ENCODE measurements at regions not wholly inside any gene's neighbourhood (a gene's known extent, or its start where the extent isn't known, plus 50 kb on each side); places are given as distances from the start of the nearest gene placed in this dataset.

DNA sequence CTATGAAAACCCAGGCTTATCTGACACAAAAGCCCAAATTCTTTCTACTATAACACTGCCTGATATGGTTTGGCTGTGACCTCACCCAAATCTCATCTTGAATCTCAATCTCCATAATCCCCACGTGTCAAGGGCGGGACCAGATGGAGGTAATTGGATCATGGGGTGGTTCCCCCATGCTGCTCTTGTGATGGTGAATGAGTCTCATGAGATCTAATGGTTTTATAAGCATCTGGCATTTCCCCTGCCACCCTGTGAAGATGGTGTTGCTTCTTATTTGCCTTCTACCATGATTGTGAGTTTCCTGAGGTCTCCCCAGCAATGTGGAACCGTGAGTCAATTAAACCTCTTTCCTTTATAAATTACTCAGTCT, 123.3 kb upstream of the USP24 start:
- DNase-seq (ENCODE audit: low read depth in 2 of 2), result no peak

DNA sequence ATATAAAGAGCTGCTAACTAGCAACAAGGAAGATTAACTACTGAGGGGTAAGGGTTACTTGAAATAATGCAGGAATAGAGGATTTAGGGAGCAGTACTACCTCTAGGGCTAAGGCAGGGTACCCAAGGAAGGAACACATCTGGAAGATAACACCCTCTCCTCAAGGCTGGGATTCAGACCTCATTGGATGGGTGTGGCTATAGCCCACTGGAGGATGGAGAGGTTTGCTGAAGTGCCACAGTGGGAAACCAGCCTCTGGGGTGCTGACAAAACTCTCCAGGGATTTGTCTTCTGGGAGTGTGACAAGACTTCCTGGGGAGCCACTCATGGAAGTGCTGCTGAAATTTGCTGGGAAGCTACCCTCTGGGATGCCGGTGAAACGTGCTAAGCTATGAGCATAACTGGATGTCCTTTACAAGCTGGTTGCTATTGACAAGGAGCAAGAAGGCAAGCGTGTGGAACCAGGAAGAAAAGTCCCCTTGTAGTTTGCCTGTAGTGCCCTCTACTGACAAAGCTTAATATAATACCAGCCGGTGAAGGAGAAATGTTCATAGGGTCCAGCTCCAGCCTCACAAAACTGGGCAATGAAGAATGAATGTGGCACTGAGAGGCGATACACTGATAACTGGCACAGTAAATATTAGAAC, 122.8 kb upstream of the USP24 start:
- DNase-seq (ENCODE audit: low read depth in 2 of 2), result no peak

DNA sequence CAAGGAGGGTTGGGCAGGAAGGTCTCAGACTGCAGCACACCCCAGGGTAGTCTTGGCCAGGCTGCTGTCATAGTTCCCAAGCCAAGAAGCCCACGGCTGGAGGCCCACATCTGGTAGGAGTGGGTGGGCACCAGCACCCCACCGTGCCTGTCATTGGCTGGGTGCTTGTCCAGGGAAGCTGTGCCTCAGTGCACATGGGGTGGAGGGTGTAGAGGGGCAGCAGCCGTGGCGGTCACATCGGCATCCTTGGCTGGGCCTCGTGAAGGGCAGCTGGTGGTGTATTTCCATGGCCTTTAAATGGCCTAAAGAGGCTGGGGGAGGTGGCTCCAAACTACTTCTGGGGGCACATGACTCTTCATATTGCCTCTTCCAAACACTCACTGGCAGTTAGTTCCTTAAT, 119.6 kb upstream of the USP24 start:
- DNase-seq (ENCODE audit: low read depth in 2 of 2), result no peak

DNA sequence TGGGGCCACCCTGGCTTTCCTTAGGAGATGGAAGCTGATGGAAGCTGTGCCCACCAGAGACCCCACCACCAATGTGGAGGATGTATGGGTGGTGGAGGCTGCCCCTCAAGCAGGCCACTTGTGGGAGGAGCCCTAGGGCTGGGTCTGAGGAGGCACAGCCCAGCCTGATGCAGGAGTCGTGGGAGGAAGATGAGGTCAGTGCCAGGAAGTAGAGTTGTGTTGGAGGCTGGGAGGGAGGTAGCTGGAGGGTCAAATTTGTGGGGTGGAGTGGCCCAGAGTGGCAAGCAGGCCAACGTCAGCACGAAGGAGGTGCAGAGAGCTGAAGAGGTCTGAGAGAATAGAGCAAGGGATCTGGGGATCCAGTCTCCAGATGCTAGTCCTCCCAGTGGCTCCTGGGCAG, 119.0 kb upstream of the USP24 start:
- no peak for DNase-seq (ENCODE audit: low read depth in 2 of 2)

DNA sequence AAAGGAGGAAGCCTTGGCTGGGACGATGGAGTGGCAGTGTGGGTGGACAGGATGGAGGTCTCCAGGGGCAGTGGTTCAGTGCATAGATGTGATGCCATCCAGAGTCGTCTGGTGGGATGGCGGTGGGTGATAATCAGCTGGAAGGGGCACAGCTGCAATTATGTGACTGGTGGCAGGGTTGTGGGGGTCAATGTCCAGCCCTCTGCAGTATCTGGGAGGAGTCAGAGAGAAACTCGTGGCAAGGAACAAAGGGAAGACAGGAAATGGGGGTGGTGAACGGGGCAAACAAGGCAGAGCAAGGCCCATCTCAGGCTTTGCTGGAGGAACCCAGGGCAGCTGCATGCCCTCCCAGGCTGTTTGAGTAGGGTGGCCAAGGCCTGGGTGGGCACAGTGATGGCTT, 118.3 kb upstream of the USP24 start:
- no peak for DNase-seq (ENCODE audit: low read depth in 2 of 2)

DNA sequence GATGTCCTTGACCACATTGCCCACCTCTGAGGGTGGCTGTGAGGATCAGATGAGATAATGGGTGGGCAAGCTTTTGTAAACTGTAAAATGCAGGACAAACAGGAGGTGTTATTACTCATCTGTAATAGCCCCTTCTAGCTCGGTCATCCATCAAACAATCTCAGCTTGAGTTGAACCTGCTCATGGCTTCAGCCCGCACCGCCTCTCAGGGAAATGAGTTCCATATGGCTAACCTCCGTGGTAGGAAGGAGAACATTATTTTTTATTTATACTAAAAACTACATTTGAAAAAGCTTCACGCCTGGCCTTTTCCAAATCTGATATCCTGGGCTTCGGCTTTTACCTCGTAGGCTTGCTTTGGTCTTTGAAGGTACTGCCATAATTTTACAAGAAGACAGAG, 116.2 kb upstream of the USP24 start:
- no peak for DNase-seq (ENCODE audit: low read depth in 2 of 2)

DNA sequence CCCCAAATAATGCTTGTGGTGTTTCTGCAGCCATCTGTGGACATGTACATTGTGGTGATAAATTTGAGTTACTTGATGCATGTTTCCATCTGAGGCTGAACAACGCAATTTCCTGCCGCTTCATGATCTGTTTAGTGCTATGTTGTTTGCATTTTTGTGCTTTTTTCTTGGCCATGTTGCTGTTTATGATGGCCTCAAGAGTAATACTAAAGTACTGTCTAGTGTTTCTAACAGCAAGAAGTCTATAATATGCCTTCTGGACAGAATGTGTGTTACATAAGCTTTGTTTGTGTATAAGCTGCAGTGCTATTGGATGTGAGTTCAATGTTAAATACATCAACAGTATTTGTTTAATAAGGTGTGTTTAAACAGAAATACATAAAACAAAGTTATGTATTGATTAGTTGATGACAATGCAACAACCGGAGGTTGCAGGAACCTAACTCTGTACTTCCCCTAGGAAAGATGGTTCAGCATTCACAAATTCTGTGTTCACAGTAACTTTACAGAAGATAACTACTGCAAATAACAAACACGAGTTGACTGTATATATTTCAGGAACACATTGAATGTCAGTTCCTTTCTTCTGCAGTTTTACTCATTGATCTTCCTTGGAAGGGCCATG, 114.8 kb upstream of the USP24 start:
- DNase-seq (ENCODE audit: low read depth in 2 of 2), result no peak

DNA sequence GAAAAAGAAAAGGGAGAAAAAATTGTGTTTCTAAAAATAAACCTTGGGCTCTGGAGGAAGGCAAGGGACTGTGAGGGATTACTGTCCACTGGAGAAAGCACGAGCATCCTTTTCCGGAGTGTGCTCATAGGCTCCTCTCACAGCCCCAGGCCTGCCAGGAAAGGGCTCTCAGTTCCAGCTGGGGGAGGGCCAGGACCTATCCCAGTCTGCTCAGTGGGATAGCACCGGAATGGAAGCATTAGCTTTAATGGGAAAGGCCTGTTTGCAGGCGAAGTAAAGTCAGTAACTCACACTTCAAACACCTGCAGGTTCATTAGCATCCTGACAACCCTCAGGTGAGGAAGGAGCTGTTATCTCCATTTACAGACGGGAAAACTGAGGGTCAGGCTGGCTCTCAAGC, 113.9 kb upstream of the USP24 start:
- no peak for DNase-seq (ENCODE audit: low read depth in 2 of 2)

DNA sequence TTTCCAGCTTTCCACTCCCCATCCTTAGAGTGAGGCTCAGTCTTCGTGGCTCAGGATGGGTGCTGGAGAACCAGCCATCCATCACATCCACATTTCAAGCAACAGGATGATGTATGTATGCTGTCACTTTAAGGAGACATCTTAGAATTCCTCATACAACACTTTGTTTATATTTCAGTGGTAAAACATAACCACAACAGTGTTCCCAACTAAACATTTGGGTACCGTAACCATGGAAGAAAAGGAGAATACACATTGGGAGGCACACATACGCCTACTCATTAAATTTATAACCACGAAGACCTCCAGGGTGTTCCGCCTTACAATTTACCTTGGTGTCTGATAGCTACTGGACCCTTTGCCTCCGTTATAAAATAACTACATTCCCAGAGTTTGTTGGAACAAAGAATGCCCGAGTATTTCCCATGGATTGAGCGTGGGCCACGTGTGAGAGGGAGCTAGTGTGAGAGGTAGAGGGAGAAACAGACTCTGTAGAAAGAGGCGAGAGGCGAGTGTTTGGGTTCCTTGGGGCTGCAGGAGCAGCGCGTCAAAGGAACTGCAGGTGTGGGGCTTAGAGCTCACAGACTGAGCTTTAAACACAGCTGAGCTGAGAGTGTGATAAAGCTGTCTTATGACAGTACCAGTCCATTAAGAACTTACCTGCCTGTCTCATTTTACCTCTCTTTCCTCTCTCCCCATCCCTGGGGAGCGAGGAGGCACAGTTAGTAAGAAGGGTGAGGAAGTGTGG, 111.5 kb upstream of the USP24 start:
- DNase-seq (ENCODE audit: low read depth in 2 of 2), result no peak

DNA sequence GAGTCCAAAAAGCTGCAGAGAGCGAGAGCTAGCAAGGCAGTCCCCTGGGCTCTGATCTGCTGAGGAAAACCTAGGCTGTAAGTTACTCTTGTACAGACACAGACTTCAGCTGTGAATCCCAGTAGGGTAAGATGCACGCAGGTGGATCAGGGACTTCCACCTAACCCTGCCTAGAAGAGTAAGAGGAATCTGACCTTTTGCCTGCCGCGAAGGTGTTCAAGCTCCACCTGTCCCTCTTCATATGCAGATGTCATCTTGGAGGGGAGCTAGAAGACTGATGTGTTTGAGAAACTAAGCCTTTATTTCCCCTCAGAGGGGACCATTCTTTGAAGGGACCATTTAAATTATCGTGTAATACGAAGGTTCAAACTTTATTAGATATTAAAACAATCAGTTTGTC, 108.6 kb upstream of the USP24 start:
- no peak for DNase-seq (ENCODE audit: low read depth in 2 of 2)

DNA sequence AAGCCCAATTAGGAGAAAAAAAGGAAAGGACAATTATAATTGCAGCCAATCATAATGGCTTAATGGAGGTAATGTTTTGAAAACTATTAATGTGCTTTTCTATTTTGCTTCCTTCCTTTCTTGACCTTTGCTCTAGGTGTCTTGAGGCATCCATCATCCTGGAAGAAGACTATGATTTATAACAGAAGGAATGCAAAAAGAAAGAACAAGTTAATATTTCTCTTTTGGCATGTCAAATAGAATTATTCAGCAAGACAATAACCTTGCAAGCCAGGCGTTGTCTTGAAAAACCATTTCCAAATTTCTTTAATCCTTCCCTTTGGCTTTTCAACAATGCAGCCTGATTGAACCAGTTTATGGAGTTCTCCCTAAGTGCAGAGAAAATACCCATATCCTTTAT, 107.7 kb upstream of the USP24 start:
- no peak for DNase-seq (ENCODE audit: low read depth in 2 of 2)

DNA sequence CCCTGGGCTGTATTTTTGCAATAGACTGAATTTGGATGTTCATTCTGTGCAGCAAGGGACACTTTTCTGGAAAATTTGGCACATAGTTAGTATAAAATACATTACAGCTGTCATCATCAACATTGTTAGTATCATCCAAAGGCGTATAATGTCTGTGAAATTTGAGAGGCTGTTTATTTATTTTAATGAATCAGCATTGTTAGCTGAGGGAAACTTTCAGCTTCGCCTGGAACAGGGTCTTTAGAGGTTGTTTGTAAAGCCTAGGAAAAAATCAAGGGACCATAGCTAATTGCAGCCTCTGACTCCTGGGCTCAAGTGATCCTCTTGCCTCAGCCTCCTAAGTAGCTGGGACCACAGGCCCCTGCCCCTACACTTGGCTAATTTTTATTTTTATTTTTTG, 106.8 kb upstream of the USP24 start:
- DNase-seq (ENCODE audit: low read depth in 2 of 2), result no peak

DNA sequence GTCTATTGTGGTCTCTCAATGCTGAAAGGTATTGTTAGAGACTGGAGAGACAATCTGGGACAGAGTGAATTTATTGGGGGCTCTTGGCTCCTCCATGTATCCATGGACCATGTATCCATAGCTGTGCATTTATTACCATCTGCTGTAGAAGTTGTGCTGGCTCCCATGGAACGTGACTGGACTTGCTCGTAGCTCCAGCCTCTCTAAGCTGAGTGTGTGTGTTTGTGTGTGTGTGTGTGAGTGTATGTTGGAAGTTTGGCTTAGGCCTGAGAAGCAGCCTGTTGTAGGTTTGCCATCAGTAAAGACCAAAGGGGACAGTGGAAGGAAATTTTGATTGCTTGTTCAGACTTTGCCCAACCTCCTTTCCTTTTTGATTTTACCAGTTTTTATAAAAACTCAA, 105.7 kb upstream of the USP24 start:
- DNase-seq (ENCODE audit: low read depth in 2 of 2), result no peak

DNA sequence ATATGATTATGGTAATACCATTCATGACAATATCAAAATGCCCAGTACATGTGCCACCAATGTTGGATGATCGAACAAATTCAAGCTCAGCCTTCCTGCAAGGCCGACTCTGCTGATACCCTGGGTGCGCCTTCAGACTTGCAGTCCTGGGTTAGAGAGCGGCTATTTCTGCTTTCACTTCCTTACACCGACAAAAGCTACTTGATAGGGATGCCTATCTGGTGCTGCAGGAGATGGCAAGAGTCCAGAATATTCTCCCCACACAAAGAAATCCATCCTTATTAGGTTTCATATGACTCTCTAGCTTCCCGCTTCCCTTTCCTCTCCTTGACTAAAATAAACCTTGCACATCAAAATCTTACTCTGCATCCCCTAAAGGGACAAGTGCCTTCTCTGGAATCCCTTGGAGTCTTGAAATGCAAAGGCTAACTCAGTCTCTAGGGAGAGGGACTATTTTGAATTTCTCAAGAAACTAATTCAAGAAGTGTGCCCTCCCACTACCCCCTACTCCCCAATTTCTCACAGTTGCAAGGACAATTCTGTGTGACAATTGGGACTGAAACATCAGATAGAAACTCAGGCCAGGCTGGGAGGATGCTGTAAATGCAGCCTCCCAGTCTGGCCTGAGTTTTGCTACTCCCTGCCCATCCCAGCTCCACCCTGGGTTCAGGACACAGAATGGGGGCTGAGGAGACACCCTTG, 103.1 kb upstream of the USP24 start:
- no peak for DNase-seq (ENCODE audit: low read depth in 2 of 2)

DNA sequence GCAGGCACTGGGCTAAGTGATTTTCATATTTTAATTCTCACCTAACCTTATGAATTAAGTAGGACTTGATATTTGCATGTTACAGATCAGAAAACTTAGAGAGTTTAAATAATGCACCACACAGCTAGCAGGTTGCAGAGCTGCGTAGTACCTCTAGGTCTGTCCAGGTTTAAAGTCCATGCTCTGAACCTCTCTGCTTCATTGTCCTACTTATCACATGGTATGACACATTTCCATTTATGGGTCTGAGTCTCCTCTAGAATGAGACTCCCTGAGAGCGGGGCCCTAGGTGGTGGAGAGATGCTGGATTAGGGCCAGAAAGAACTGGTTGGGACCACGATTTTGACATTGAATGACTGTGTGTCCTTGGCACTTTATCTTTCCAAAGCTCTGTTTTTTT, 102.5 kb upstream of the USP24 start:
- DNase-seq (ENCODE audit: low read depth in 2 of 2), result no peak

DNA sequence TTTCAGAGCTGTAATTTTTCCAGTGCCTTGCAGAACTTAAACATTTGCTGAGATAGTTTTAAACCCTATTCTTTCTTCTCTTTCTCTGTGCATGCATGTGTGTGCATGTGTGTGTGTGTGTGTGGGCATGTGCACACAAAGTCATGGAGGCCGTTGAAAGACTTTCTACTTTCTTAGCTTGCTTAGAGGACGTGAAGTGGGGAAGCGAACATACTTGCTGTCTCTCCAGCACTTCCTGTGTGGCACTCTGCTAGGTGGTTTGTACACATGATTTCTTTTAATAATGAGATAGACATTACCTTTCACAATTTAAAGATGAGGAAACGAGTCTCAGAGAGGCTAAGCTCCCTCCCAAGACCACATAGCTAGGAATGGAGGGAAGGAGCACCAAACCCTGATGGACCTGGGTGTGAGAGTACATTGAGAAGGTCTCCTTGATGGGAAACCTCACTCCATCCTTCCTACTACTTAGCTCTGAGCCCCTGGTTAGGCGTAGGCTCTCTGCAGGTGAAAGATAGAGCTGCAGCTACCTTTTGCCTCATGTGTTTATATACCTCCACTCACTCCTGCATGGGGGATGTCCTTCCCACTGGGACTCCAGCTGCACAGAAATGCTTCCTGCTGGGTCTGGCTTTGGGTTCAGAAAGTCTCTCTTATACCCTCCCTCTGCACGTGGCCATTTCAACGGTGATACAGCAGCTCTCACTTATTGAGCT, 101.9 kb upstream of the USP24 start:
- no peak for DNase-seq (ENCODE audit: low read depth in 2 of 2)

DNA sequence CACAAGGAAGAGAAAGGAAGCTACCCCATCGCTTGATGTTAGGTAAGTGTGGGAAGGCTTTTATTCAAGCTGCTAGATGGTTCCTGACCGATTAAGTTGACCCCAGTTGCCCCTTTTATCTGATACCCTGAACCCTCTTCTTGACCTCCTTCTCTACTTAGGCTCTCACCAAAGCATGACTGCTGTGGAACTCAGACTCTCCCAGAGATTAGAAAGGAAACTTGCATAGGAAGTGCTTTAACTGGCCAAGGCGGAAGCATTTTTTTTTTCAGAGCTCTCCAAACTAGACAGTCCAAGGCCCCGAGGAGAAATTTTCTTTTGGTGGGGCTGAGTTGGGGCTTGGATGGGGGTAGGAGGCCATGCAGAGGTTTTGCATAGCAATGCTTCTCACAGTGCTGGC, 101.3 kb upstream of the USP24 start:
- DNase-seq (ENCODE audit: low read depth in 2 of 2), result no peak

DNA sequence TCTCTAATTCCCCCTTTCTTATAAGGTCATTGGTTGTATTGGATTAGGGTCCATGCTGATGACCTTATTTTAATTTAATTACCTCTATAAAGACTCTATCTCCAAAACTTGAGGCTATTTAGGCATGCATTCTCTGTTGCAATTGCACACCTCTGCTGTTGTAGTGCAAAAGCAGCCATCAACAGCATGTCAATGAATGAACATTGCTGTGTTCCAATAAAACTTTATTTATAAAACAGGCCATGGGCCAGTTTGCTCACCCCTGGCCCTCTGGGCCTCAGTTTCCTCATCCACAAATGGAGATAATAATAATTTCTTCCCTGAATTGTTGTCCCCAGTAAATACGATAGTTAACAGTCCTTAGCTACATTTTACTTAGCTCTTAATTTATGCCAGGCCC, 100.4 kb upstream of the USP24 start:
- no peak for DNase-seq (ENCODE audit: low read depth in 2 of 2)

DNA sequence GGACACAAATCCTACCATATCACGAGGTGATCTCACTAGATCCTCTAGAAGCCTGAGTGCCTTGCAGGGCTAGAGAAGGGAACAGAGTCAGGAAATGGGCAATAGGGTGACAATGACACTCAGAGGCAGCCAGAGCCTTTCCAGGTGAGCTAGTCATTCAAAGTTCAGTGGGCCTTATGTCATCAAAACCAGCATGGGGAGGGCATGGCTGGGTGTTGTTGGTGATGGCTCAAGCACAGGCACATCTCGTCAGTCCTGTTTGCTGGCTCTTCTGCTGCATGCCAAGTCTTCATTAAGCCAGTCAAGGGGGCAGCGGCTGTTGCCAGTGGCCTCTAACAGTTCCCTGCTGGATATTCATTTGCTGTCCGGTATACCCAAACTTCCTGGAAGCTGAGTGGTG, 99.6 kb upstream of the USP24 start:
- no peak for DNase-seq (ENCODE audit: low read depth in 2 of 2)

DNA sequence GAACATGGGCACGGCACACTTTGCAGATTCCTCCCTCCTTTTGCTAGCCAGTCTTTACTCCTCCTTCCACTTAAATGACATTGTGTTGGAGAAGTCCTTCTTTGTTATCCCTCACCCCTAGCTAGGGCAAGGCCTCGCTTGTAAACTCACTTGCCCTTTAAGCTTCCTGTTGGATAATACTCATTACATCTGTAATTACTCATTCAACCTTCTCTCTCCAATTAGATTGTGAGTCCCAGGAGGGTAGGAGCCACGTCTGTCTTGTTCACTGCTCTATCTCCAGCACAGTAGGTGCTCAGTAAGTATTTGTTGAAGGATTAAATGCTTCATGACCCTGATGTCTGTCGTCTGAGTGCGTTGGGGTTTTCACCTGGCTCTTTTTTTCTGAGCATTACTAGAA, 98.7 kb upstream of the USP24 start:
- DNase-seq (ENCODE audit: low read depth in 2 of 2), result no peak

DNA sequence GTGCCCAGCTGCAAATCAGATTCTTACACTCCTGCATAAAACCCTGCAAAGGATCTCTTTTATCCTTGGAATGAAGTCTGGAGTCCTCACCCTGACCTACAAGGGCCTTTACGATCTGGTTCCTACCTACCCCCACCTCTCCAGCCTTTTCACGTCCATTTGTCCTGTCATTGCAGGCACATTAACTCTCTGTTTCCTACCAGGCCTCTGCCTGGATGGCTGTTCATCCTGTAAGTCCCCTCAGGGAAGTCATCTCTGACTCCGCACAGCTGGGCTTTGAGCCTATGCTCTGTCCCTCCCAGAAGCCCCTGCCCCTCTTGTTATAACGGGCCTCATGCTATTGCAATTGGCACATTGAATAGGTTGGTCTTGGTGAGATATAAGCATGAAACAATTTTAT, 96.8 kb upstream of the USP24 start:
- DNase-seq (ENCODE audit: low read depth in 2 of 2), result no peak

DNA sequence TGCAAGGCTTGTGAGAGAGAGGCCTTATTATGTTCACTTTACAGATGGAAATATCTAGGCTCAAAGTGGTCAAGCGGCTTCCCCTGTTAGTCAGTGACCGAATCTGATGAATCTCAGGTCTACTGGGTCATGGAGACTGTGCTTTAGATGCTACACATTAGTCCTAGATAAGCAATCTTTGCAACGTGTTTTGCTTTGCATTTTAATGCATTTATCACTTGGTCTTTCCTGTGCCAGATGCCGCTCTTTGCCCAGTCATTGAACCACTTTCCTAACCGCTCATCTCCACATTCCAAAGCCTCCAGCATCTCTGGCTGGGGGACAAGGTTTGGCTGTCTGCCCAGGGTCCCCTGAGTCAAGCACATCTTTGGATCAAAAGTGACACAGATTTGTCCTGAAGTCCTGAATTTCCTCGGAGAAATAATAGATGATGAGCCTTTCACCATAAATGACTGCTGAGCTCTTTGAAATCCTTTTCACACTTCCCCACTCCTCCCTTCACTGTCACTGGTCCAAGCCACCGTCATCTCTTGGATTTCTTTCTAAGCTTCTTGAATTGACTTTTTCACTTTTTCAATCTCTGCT, 96.0 kb upstream of the USP24 start:
- no peak for DNase-seq (ENCODE audit: low read depth in 2 of 2)
